ENCODE measurements at regions not wholly inside any gene's neighbourhood (a gene's known extent, or its start where the extent isn't known, plus 50 kb on each side); places are given as distances from the start of the nearest gene placed in this dataset.

- Histone ChIP-seq H3K9me3 (ENCODE audit: insufficient read depth, low read depth) (peaks cover 7% of the 10 kb centered on the region; the same call in 1 of the 2 replicates), H3K79me2 (ENCODE audit: low read depth) (no peaks in the 10 kb centered on the region), H3F3A (ENCODE audit: insufficient read depth, low read depth) (no peaks in the 10 kb centered on the region; the same call in 1 of the 2 replicates), H3K36me3 (ENCODE audit: low read depth) (no peaks in the 10 kb centered on the region), H3K4me2 (no peak overlapping the region), H3K27ac (no peak overlapping the region), H3K9me2 (ENCODE audit: insufficient read depth) (peaks cover 5% of the 10 kb centered on the region; the same call in 1 of the 2 replicates), H3K4me3 (no peak overlapping the region), H4K20me1 (ENCODE audit: insufficient read depth) (no peaks in the 10 kb centered on the region), H3K27me3 (ENCODE audit: insufficient read depth, low read depth) (no peaks in the 10 kb centered on the region), H3K4me1 (replicated peaks; ENCODE audit: insufficient read depth) (peaks cover 9% of the 10 kb centered on the region), H2AFZ (no peak overlapping the region)
- no TSS peak for BruUV-seq (replicated peaks)
- TF ChIP-seq CTCF (conservative IDR thresholded peaks at IDR 0.05) (no peak), EZH2 (IDR thresholded peaks at IDR 0.05; ENCODE audit: low read depth) (no peak)
- intact Hi-C loops (cut with micrococcal nuclease; ENCODE audit: unreplicated experiment), result no loop called here
- DNase-seq, result no peak
- ChIA-PET CTCF (no interaction called here), POLR2A (ENCODE audit: unreplicated experiment) (no interaction called here)
Observed at GRCh38 chr7:25037325-25037724, 57.3 kb upstream of the OSBPL3 start.

- intact Hi-C loops (cut with micrococcal nuclease; ENCODE audit: unreplicated experiment), result no loop called here
- H3K4me2 ChIP-seq, result no peak overlapping the region
- no peak for DNase-seq
- no peak overlapping the region for H3K4me3 ChIP-seq
- no peak overlapping the region for H2AFZ ChIP-seq
- ChIA-PET CTCF (no interaction called here), POLR2A (ENCODE audit: unreplicated experiment) (no interaction called here)
- H3F3A ChIP-seq (ENCODE audit: insufficient read depth, low read depth), result peaks cover 17% of the 10 kb centered on the region
- H4K20me1 ChIP-seq (ENCODE audit: insufficient read depth), result no peaks in the 10 kb centered on the region
- H3K27ac ChIP-seq, result no peak overlapping the region
- no peaks in the 10 kb centered on the region for H3K79me2 ChIP-seq (ENCODE audit: low read depth)
- TF ChIP-seq CTCF (conservative IDR thresholded peaks at IDR 0.05) (no peak), EZH2 (IDR thresholded peaks at IDR 0.05; ENCODE audit: low read depth) (no peak)
- peaks cover 5% of the 10 kb centered on the region; the same call in 1 of the 2 replicates for H3K9me2 ChIP-seq (ENCODE audit: insufficient read depth)
- H3K27me3 ChIP-seq (ENCODE audit: insufficient read depth, low read depth), result no peaks in the 10 kb centered on the region
- H3K9me3 ChIP-seq (ENCODE audit: insufficient read depth, low read depth), result peaks cover 10% of the 10 kb centered on the region; the same call in 1 of the 2 replicates
- BruUV-seq (replicated peaks), result no TSS peak
- peaks cover 30% of the 10 kb centered on the region for H3K4me1 ChIP-seq (replicated peaks; ENCODE audit: insufficient read depth)
- no peaks in the 10 kb centered on the region for H3K36me3 ChIP-seq (ENCODE audit: low read depth)
Observed at GRCh38 chr7:25035274-25035673, 55.3 kb upstream of the OSBPL3 start.

GRCh38 chr7:25034136-25034535, 54.2 kb upstream of the OSBPL3 start:
- no peak overlapping the region for H3K4me2 ChIP-seq
- no peaks in the 10 kb centered on the region for H3K79me2 ChIP-seq (ENCODE audit: low read depth)
- no TSS peak for BruUV-seq (replicated peaks)
- POLR2A ChIA-PET (ENCODE audit: unreplicated experiment), result no interaction called here
- no peaks in the 10 kb centered on the region for H3K27me3 ChIP-seq (ENCODE audit: insufficient read depth, low read depth)
- H3K4me1 ChIP-seq (replicated peaks; ENCODE audit: insufficient read depth), result peaks cover 41% of the 10 kb centered on the region
- H3F3A ChIP-seq (ENCODE audit: insufficient read depth, low read depth), result peaks cover 29% of the 10 kb centered on the region
- no peak for TF ChIP-seq EZH2 (IDR thresholded peaks at IDR 0.05; ENCODE audit: low read depth)
- TF ChIP-seq CTCF (conservative IDR thresholded peaks at IDR 0.05), result no peak
- peaks cover 2% of the 10 kb centered on the region; the same call in 1 of the 2 replicates for H3K9me2 ChIP-seq (ENCODE audit: insufficient read depth)
- H2AFZ ChIP-seq, result no peak overlapping the region
- CTCF ChIA-PET, result no interaction called here
- H3K9me3 ChIP-seq (ENCODE audit: insufficient read depth, low read depth), result peaks cover 10% of the 10 kb centered on the region; the same call in 1 of the 2 replicates
- no peak for DNase-seq
- H3K27ac ChIP-seq, result no peak overlapping the region
- intact Hi-C loops (cut with micrococcal nuclease; ENCODE audit: unreplicated experiment), result no loop called here
- no peak overlapping the region for H3K4me3 ChIP-seq
- no peaks in the 10 kb centered on the region for H4K20me1 ChIP-seq (ENCODE audit: insufficient read depth)
- no peaks in the 10 kb centered on the region for H3K36me3 ChIP-seq (ENCODE audit: low read depth)

Data from PC-9 (cell line).